ENCODE measurements at regions not wholly inside any gene's neighbourhood (a gene's known extent, or its start where the extent isn't known, plus 50 kb on each side); places are given as distances from the start of the nearest gene placed in this dataset.

GRCh38 chr4:30844861-30845582 is 124.9 kb downstream of the PCDH7 start:
- Histone ChIP-seq H3F3A (ENCODE audit: insufficient read depth, low read length) (no peaks in the 10 kb centered on the region), H3K27ac (ENCODE audit: low read depth, low read length, poor library complexity, severe bottlenecking) (no peak overlapping the region), H4K20me1 (ENCODE audit: insufficient read depth, low read length) (no peaks in the 10 kb centered on the region), H3K4me1 (ENCODE audit: insufficient read depth, low read length, severe bottlenecking) (no peaks in the 10 kb centered on the region), H3K27me3 (ENCODE audit: insufficient read depth, low read length) (no peaks in the 10 kb centered on the region), H3K4me3 (ENCODE audit: low read depth, low read length, poor library complexity, severe bottlenecking) (no peak overlapping the region), H2AFZ (ENCODE audit: low read length) (no peak overlapping the region), H3K79me2 (ENCODE audit: insufficient read depth, low read length) (no peaks in the 10 kb centered on the region), H3K4me2 (ENCODE audit: low read length) (no peak overlapping the region), H3K9ac (ENCODE audit: low read length) (no peak overlapping the region), H3K9me2 (ENCODE audit: low read depth, low read length) (no peaks in the 10 kb centered on the region), H3K36me3 (ENCODE audit: insufficient read depth, low read length) (no peaks in the 10 kb centered on the region), H3K9me3 (ENCODE audit: low read length) (no peaks in the 10 kb centered on the region)
- TF ChIP-seq EZH2 (IDR thresholded peaks at IDR 0.05; ENCODE audit: borderline replicate concordance, low read length): no peak
- no peak for TF ChIP-seq CTCF (IDR thresholded peaks at IDR 0.05; ENCODE audit: low read length)

DNA sequence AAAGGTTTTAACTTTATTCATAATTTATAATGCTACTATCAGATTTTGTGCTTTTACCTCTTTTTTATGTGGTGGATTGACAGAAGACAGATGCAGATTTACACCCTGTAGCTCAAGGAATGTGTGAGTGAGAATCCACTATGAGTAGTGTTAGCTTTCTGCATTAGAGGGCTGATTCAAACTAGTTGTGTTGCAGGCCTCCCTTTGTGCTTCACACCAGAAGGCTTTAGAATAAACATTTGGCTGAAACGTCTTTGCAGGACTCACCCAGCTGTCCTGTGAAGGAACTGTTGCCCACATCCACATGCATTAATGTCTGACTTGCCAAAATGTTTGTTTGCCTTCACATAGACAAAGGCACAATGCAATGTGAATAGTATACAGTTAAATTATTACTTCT is 127.0 kb downstream of the PCDH7 start:
- Histone ChIP-seq H3K27me3 (ENCODE audit: insufficient read depth, low read length) (no peaks in the 10 kb centered on the region), H3K4me2 (ENCODE audit: low read length) (no peak overlapping the region), H3K9me2 (ENCODE audit: low read depth, low read length) (no peaks in the 10 kb centered on the region), H3K79me2 (ENCODE audit: insufficient read depth, low read length) (no peaks in the 10 kb centered on the region), H3K4me3 (ENCODE audit: low read depth, low read length, poor library complexity, severe bottlenecking) (no peak overlapping the region), H3K27ac (ENCODE audit: low read depth, low read length, poor library complexity, severe bottlenecking) (no peak overlapping the region), H3K4me1 (ENCODE audit: insufficient read depth, low read length, severe bottlenecking) (no peaks in the 10 kb centered on the region), H3K36me3 (ENCODE audit: insufficient read depth, low read length) (no peaks in the 10 kb centered on the region), H4K20me1 (ENCODE audit: insufficient read depth, low read length) (no peaks in the 10 kb centered on the region), H3K9ac (ENCODE audit: low read length) (no peak overlapping the region), H3K9me3 (ENCODE audit: low read length) (no peaks in the 10 kb centered on the region), H3F3A (ENCODE audit: insufficient read depth, low read length) (no peaks in the 10 kb centered on the region), H2AFZ (ENCODE audit: low read length) (no peak overlapping the region)
- TF ChIP-seq CTCF (IDR thresholded peaks at IDR 0.05; ENCODE audit: low read length) (no peak), EZH2 (IDR thresholded peaks at IDR 0.05; ENCODE audit: borderline replicate concordance, low read length) (no peak)

GRCh38 chr4:30847958-30848357 is 127.8 kb downstream of the PCDH7 start:
- Histone ChIP-seq H2AFZ (ENCODE audit: low read length) (no peak overlapping the region), H3K9me3 (ENCODE audit: low read length) (no peaks in the 10 kb centered on the region), H3F3A (ENCODE audit: insufficient read depth, low read length) (no peaks in the 10 kb centered on the region), H4K20me1 (ENCODE audit: insufficient read depth, low read length) (no peaks in the 10 kb centered on the region), H3K36me3 (ENCODE audit: insufficient read depth, low read length) (no peaks in the 10 kb centered on the region), H3K4me1 (ENCODE audit: insufficient read depth, low read length, severe bottlenecking) (no peaks in the 10 kb centered on the region), H3K9me2 (ENCODE audit: low read depth, low read length) (no peaks in the 10 kb centered on the region), H3K4me2 (ENCODE audit: low read length) (no peak overlapping the region), H3K27ac (ENCODE audit: low read depth, low read length, poor library complexity, severe bottlenecking) (no peak overlapping the region), H3K27me3 (ENCODE audit: insufficient read depth, low read length) (no peaks in the 10 kb centered on the region), H3K79me2 (ENCODE audit: insufficient read depth, low read length) (no peaks in the 10 kb centered on the region), H3K4me3 (ENCODE audit: low read depth, low read length, poor library complexity, severe bottlenecking) (no peak overlapping the region), H3K9ac (ENCODE audit: low read length) (no peak overlapping the region)
- TF ChIP-seq CTCF (IDR thresholded peaks at IDR 0.05; ENCODE audit: low read length) (no peak), EZH2 (IDR thresholded peaks at IDR 0.05; ENCODE audit: borderline replicate concordance, low read length) (no peak)

Measured in OCI-LY1 (cell line).